ENCODE measurements at regions not wholly inside any gene's neighbourhood (a gene's known extent, or its start where the extent isn't known, plus 50 kb on each side); places are given as distances from the start of the nearest gene placed in this dataset.

- no peak overlapping the region for H2AFZ ChIP-seq (ENCODE audit: low read depth, low read length, poor library complexity, severe bottlenecking)
- ChIA-PET RAD21 (ENCODE audit: low non-redundant PET in 1 of 2, low total read pairs in 2 of 2, uncharacterized antibody in 2 of 2, unreplicated experiment in 2 of 2) (no interaction called here), POLR2A (no interaction called here), CTCF (interaction anchor here (1.4 kb wide), 1 partner anchor 9 kb away, joined by 3 read pairs; no protein-coding TSS in a partner anchor)
- H3K79me2 ChIP-seq (ENCODE audit: insufficient read depth, low read length): no peaks in the 10 kb centered on the region
- 0 out of 2 replicates have a peak, but pooled peaks cover 3% of the 10 kb centered on the region for H3K27me3 ChIP-seq (ENCODE audit: insufficient read depth, low read length)
- no peaks in the 10 kb centered on the region for H4K20me1 ChIP-seq (ENCODE audit: insufficient read depth)
- no peak for ATAC-seq
- no peak for TF ChIP-seq EGR1 (IDR thresholded peaks at IDR 0.05; ENCODE audit: low read depth)
- TF ChIP-seq ZFX (IDR thresholded peaks at IDR 0.05): no peak
- no peak for TF ChIP-seq EZH2phosphoT487 (IDR thresholded peaks at IDR 0.05; ENCODE audit: borderline replicate concordance)
- no peak for TF ChIP-seq YY1 (IDR thresholded peaks at IDR 0.05; ENCODE audit: extremely low read depth, insufficient replicate concordance, low read depth, low read length)
- TF ChIP-seq ATF3 (IDR thresholded peaks at IDR 0.05): no peak
- TF ChIP-seq ZNF274 (IDR thresholded peaks at IDR 0.05; ENCODE audit: low read depth, low read length): no peak
- TF ChIP-seq POLR2AphosphoS5 (IDR thresholded peaks at IDR 0.05; ENCODE audit: low read depth, low read length): no peak
- no peaks in the 10 kb centered on the region for H3K9me3 ChIP-seq (ENCODE audit: control insufficient read depth in 1 of 2, insufficient read depth in 1 of 2, low read depth in 1 of 2, low read length in 2 of 2)
- BruUV-seq (replicated peaks): no TSS peak
- intact Hi-C loops (cut with micrococcal nuclease): no loop called here
- H3K36me3 ChIP-seq (ENCODE audit: control insufficient read depth in 1 of 2, insufficient read depth in 2 of 2, low read length in 2 of 2): no peaks in the 10 kb centered on the region
- no peak overlapping the region for H3K4me3 ChIP-seq (replicated peaks in 1 of 2; ENCODE audit: low read depth in 1 of 2, low read length in 2 of 2)
- peaks cover 10 to 12% of the 10 kb centered on the region in 2 experiments for H3K4me1 ChIP-seq (ENCODE audit: control insufficient read depth in 1 of 2, insufficient read depth in 2 of 2, low read length in 2 of 2)
- no peak overlapping the region for H3K27ac ChIP-seq (ENCODE audit: low read depth, low read length)
- no peaks in the 10 kb centered on the region for H3K9me2 ChIP-seq (ENCODE audit: insufficient read depth)
- no peak for DNase-seq (ENCODE audit: low read depth, low spot score)
- no peak overlapping the region for H3K9ac ChIP-seq (ENCODE audit: low read length)
- no peak overlapping the region for H3K4me2 ChIP-seq (ENCODE audit: low read length)
These were observed 79.5 kb upstream of the RTL6 start for GRCh38 chr22:44577391-44578109.
